Mesenchymal stem cell (in vitro differentiated cells and primary cell): ENCODE measurements at regions not wholly inside any gene's neighbourhood (a gene's known extent, or its start where the extent isn't known, plus 50 kb on each side); places are given as distances from the start of the nearest gene placed in this dataset.
A peak's percentile ranks its signal among the peaks of the same experiment; 100 is the strongest.

Experiments used
- DNase-seq: peaks from one replicate; pipeline ENCODE4 v3.0.0-alpha.2; 2013
- H2AFZ ChIP-seq: one replicate; pipeline ENCODE4 v1.6.1; 2013; ENCODE audit warnings: low read depth, mild to moderate bottlenecking, control low read depth, inconsistent platforms, low read length, moderate library complexity
- H2AK5ac ChIP-seq: 2 replicates; pipeline ENCODE4 v1.6.1; 2013; ENCODE audit warnings: low read length, moderate library complexity, mild to moderate bottlenecking, inconsistent platforms; ENCODE audit not compliant: severe bottlenecking
- H2BK120ac ChIP-seq: one replicate; pipeline ENCODE4 v1.6.1; 2013; ENCODE audit warnings: low read depth, mild to moderate bottlenecking, inconsistent platforms, low read length, moderate library complexity
- H2BK12ac ChIP-seq, 2 experiments: one replicate each; pipeline ENCODE4 v1.6.1; 2013; ENCODE audit warnings: inconsistent platforms in 2 of 2, low read length in 2 of 2, mild to moderate bottlenecking in 2 of 2, moderate library complexity in 2 of 2, control low read depth in 1 of 2
- H2BK15ac ChIP-seq: one replicate; pipeline ENCODE4 v1.6.1; 2013; ENCODE audit warnings: mild to moderate bottlenecking, low read depth, inconsistent platforms; ENCODE audit not compliant: poor library complexity, severe bottlenecking
- H2BK5ac ChIP-seq: 2 replicates; pipeline ENCODE4 v1.6.1; 2013; ENCODE audit warnings: low read depth, mild to moderate bottlenecking, low read length, control low read depth, inconsistent platforms; ENCODE audit not compliant: poor library complexity, severe bottlenecking
- H3K14ac ChIP-seq, 2 experiments: one replicate each; pipeline ENCODE4 v1.6.1; 2013; ENCODE audit warnings: inconsistent platforms in 2 of 2, low read length in 2 of 2, control low read depth in 1 of 2, mild to moderate bottlenecking in 1 of 2, moderate library complexity in 1 of 2
- H3K18ac ChIP-seq, 2 experiments: one replicate each; pipeline ENCODE4 v1.6.1; 2013; ENCODE audit warnings: inconsistent platforms in 2 of 2, low read length in 2 of 2, control low read depth in 1 of 2, low read depth in 1 of 2, mild to moderate bottlenecking in 1 of 2
- H3K23ac ChIP-seq, 2 experiments: one replicate each; pipeline ENCODE4 v1.6.1; 2013; ENCODE audit warnings: inconsistent platforms in 2 of 2, low read length in 2 of 2, mild to moderate bottlenecking in 2 of 2, moderate library complexity in 2 of 2, control low read depth in 1 of 2
- H3K27ac ChIP-seq: 2 replicates; pipeline ENCODE4 v1.5.1; 2013; ENCODE audit warnings: mild to moderate bottlenecking, moderate library complexity, low read length, control low read depth, inconsistent platforms; ENCODE audit not compliant: poor library complexity, severe bottlenecking
- H3K27me3 ChIP-seq, 2 experiments: 2 replicates each; pipeline versions ENCODE4 v1.6.1 to v1.7.0; 2013; ENCODE audit warnings: low read length in 2 of 2, mild to moderate bottlenecking in 2 of 2, moderate library complexity in 2 of 2, control low read depth in 1 of 2, inconsistent platforms in 1 of 2; ENCODE audit not compliant: control insufficient read depth in 1 of 2, insufficient read depth in 1 of 2
- H3K36me3 ChIP-seq, 2 experiments: 2 replicates each; pipeline versions ENCODE4 v1.6.1 to v1.7.0; 2013; ENCODE audit warnings: low read length in 2 of 2, control low read depth in 1 of 2, inconsistent platforms in 1 of 2, low read depth in 1 of 2, mild to moderate bottlenecking in 1 of 2; ENCODE audit not compliant: insufficient read depth in 2 of 2, control insufficient read depth in 1 of 2
- H3K4ac ChIP-seq, 2 experiments: one replicate each; pipeline ENCODE4 v1.6.1; 2013; ENCODE audit warnings: inconsistent platforms in 2 of 2, low read length in 2 of 2, mild to moderate bottlenecking in 2 of 2, moderate library complexity in 2 of 2, control low read depth in 1 of 2, low read depth in 1 of 2
- H3K4me1 ChIP-seq: 2 replicates; pipeline ENCODE4 v1.6.1; 2013; ENCODE audit warnings: low read depth, low read length, control low read depth; ENCODE audit not compliant: control insufficient read depth, insufficient read depth
- H3K4me2 ChIP-seq: 2 replicates; pipeline ENCODE4 v1.6.1; 2013; ENCODE audit warnings: low read length, mild to moderate bottlenecking, inconsistent platforms; ENCODE audit not compliant: poor library complexity, severe bottlenecking
- H3K4me3 ChIP-seq, 2 experiments: 2 replicates each; pipeline versions ENCODE4 v1.5.1 to v1.7.0; 2013; ENCODE audit warnings: low read length in 2 of 2, mild to moderate bottlenecking in 2 of 2, control low read depth in 1 of 2, low read depth in 1 of 2; ENCODE audit not compliant: insufficient read depth in 1 of 2
- H3K79me1 ChIP-seq: replicated peaks from 2 replicates; pipeline ENCODE4 v1.6.1; 2013; ENCODE audit warnings: mild to moderate bottlenecking, control low read depth, low read length, inconsistent platforms; ENCODE audit not compliant: poor library complexity, severe bottlenecking
- H3K9ac ChIP-seq: 2 replicates; pipeline ENCODE4 v1.7.0; 2013; ENCODE audit warnings: mild to moderate bottlenecking, low read length, moderate library complexity
- H3K9me3 ChIP-seq: 2 replicates; pipeline ENCODE4 v1.7.0; 2013; ENCODE audit warnings: mild to moderate bottlenecking, low read length; ENCODE audit not compliant: control insufficient read depth
- H4K8ac ChIP-seq: one replicate; pipeline ENCODE4 v1.6.1; 2013; ENCODE audit warnings: inconsistent platforms, mild to moderate bottlenecking, low read length, moderate library complexity
- H4K91ac ChIP-seq: one replicate; pipeline ENCODE4 v1.6.1; 2013; ENCODE audit warnings: mild to moderate bottlenecking, low read length, inconsistent platforms
- WGBS: methylation state at CpG from one replicate; pipeline ENCODE4 v1.1.7; 2013; ENCODE audit warnings: mixed read lengths; 5-methylcytosine and 5-hydroxymethylcytosine counted together

GRCh38 chr3:43790476-43790875 lies 99.7 kb downstream of the ABHD5 start:
- Histone ChIP-seq H4K8ac (no peak overlapping the region), H3K18ac (no peak overlapping the region), H3K4me3 (no peak overlapping the region), H3K4me1 (no peaks in the 10 kb centered on the region), H2BK12ac (no peak overlapping the region), H3K4ac (no peak overlapping the region), H4K91ac (no peak overlapping the region), H3K27me3 (peaks cover 13 to 14% of the 10 kb centered on the region in 2 experiments), H3K27ac (no peak overlapping the region), H3K36me3 (no peaks in the 10 kb centered on the region), H2AFZ (no peak overlapping the region), H2BK15ac (no peak overlapping the region), H3K79me1 (no peaks in the 10 kb centered on the region), H3K9ac (no peak overlapping the region), H3K9me3 (no peaks in the 10 kb centered on the region), H2AK5ac (no peak overlapping the region), H3K14ac (no peak overlapping the region), H2BK120ac (no peak overlapping the region), H2BK5ac (no peak overlapping the region), H3K4me2 (no peak overlapping the region), H3K23ac (no peak overlapping the region)
- 80% methylated on average over 6 of the region's 6 CpGs for WGBS
- DNase-seq, result no peak

DNA sequence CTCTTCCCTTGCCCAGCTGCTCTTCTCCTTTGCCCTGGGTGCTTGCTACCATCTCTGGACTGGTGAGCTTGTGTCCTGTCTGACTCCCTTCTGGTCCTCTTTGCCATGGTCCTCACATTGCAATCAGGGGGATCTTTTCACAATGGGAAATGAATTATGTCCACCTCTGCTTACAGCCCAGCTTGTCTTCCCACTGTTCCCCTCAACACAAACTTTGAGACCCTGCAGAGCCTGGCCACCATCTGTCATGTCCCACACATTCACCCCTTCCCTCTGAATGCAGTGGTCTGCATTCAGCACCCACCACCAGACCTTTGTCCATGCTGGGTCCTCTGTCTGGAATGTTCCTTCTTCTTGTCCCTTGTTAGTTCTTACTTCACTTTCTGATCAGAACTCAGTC lies 100.5 kb downstream of the ABHD5 start:
- Histone ChIP-seq H2BK15ac (no peak overlapping the region), H3K4ac (no peak overlapping the region), H3K4me3 (no peak overlapping the region), H2BK120ac (no peak overlapping the region), H3K4me2 (no peak overlapping the region), H3K27me3 (peaks cover 10 to 14% of the 10 kb centered on the region in 2 experiments), H3K9ac (no peak overlapping the region), H3K14ac (no peak overlapping the region), H3K27ac (no peak overlapping the region), H3K23ac (no peak overlapping the region), H2AFZ (no peak overlapping the region), H2BK5ac (no peak overlapping the region), H3K36me3 (no peaks in the 10 kb centered on the region), H2AK5ac (no peak overlapping the region), H3K9me3 (no peaks in the 10 kb centered on the region), H4K8ac (no peak overlapping the region), H3K18ac (no peak overlapping the region), H4K91ac (no peak overlapping the region), H2BK12ac (no peak overlapping the region), H3K79me1 (no peaks in the 10 kb centered on the region), H3K4me1 (no peaks in the 10 kb centered on the region)
- no peak for DNase-seq

- H3K27me3 ChIP-seq, result peaks cover 14% of the 10 kb centered on the region in 2 experiments
- no peak overlapping the region for H3K4ac ChIP-seq
- no peak for DNase-seq
- H2BK5ac ChIP-seq, result no peak overlapping the region
- no peaks in the 10 kb centered on the region for H3K79me1 ChIP-seq
- H3K4me3 ChIP-seq, result no peak overlapping the region
- no peak overlapping the region for H4K8ac ChIP-seq
- H2BK15ac ChIP-seq, result no peak overlapping the region
- H3K27ac ChIP-seq, result no peak overlapping the region
- no peak overlapping the region for H3K23ac ChIP-seq
- no peak overlapping the region for H3K14ac ChIP-seq
- no peak overlapping the region for H3K4me2 ChIP-seq
- no peaks in the 10 kb centered on the region for H3K9me3 ChIP-seq
- H3K4me1 ChIP-seq, result no peaks in the 10 kb centered on the region
- H2AK5ac ChIP-seq, result no peak overlapping the region
- no peak overlapping the region for H2BK120ac ChIP-seq
- no peak overlapping the region for H4K91ac ChIP-seq
- H2AFZ ChIP-seq, result no peak overlapping the region
- no peaks in the 10 kb centered on the region for H3K36me3 ChIP-seq
- 41% methylated on average over 1 of the region's 2 CpGs for WGBS
- peak overlapping the region; percentile 15 for H3K9ac ChIP-seq
- H2BK12ac ChIP-seq, result no peak overlapping the region
- no peak overlapping the region for H3K18ac ChIP-seq
Measured at GRCh38 chr3:43792904-43793303, 102.2 kb downstream of the ABHD5 start.

- no peaks in the 10 kb centered on the region for H3K36me3 ChIP-seq
- H4K8ac ChIP-seq, result no peak overlapping the region
- no peak overlapping the region for H3K27ac ChIP-seq
- no peak overlapping the region for H4K91ac ChIP-seq
- no peak overlapping the region for H2BK15ac ChIP-seq
- H3K9ac ChIP-seq, result no peak overlapping the region
- DNase-seq, result no peak
- H3K18ac ChIP-seq, result no peak overlapping the region
- no peak overlapping the region for H2BK5ac ChIP-seq
- no peak overlapping the region for H3K23ac ChIP-seq
- no peak overlapping the region for H2BK12ac ChIP-seq
- H2AK5ac ChIP-seq, result no peak overlapping the region
- H3K27me3 ChIP-seq, result peaks cover 14% of the 10 kb centered on the region in 2 experiments
- H3K4ac ChIP-seq, result no peak overlapping the region
- no peak overlapping the region for H2AFZ ChIP-seq
- 82% methylated on average over 7 of the region's 9 CpGs for whole genome bisulfite sequencing
- H3K4me3 ChIP-seq, result no peak overlapping the region
- H3K79me1 ChIP-seq, result no peaks in the 10 kb centered on the region
- H2BK120ac ChIP-seq, result no peak overlapping the region
- no peaks in the 10 kb centered on the region for H3K4me1 ChIP-seq
- no peaks in the 10 kb centered on the region for H3K9me3 ChIP-seq
- no peak overlapping the region for H3K14ac ChIP-seq
- no peak overlapping the region for H3K4me2 ChIP-seq
Measured at GRCh38 chr3:43793648-43794372, 103.1 kb downstream of the ABHD5 start.
